HL-60 (cell line): ENCODE measurements at regions not wholly inside any gene's neighbourhood (a gene's known extent, or its start where the extent isn't known, plus 50 kb on each side); places are given as distances from the start of the nearest gene placed in this dataset.

Experiments
- CTCF ChIP-seq: IDR thresholded peaks from one replicate; pipeline ENCODE4 v1.5.1; 2011; ENCODE audit warnings: low read length, control low read depth, inconsistent platforms; ENCODE audit not compliant: insufficient read depth
- GABPA ChIP-seq: IDR thresholded peaks from 2 replicates; pipeline ENCODE4 v1.6.1; 2012; ENCODE audit warnings: low read depth
- POLR2AphosphoS5 ChIP-seq: IDR thresholded peaks from 2 replicates; pipeline ENCODE4 v1.6.1; 2012; ENCODE audit warnings: low read depth

- no peak for TF ChIP-seq CTCF
- no peak for TF ChIP-seq POLR2AphosphoS5
- TF ChIP-seq GABPA, result no peak
Measured at GRCh38 chr13:29959086-29959485, 108.7 kb upstream of the UBL3 start.
